GM19043 (cell line): ENCODE measurements at regions not wholly inside any gene's neighbourhood (a gene's known extent, or its start where the extent isn't known, plus 50 kb on each side); places are given as distances from the start of the nearest gene placed in this dataset.

ENCODE experiments used
- ATAC-seq: cut with Tn5 transposase; IDR thresholded peaks from one replicate; pipeline ENCODE4 v1.9.1; 2021; ENCODE audit warnings: low read depth; ENCODE audit not compliant: unreplicated experiment

DNA sequence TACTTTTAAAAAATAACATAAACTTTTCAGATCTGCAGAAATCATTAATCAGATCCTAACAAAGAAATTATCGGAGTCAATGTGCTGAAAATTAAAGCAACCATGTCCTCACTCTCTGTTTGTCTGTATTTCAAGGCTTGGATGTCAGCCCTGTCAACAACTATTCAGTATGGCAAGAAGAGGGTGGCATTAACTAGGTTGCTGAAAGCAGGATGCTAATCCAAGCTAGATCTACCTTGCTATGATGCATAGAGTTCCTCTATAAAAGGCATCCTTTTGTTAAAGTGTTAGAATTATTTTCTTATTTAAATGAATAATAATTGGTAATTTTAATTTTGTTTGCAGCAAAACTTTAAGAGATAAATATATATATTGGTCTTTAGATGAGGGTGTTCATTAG is 800.8 kb downstream of the CDH11 start:
- no peak for ATAC-seq

DNA sequence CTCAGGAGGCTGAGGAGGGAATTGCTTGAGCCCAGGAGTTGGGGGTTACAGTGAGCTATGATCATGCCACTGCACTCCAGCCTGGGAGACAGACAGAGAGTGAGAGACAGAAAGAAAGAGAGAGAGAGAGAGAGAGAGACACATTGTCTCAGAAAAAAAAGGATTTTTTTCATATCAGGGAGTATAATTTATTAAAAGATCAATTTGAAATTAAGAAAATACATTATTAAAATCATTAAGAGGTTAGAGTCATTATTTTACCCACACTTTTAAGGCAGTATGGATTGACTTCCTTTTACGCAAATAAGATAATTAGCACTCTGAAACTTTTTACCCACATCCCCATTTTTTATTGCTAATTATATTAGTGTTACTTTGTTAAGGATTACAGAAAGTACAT is 804.3 kb downstream of the CDH11 start:
- ATAC-seq: no peak

DNA sequence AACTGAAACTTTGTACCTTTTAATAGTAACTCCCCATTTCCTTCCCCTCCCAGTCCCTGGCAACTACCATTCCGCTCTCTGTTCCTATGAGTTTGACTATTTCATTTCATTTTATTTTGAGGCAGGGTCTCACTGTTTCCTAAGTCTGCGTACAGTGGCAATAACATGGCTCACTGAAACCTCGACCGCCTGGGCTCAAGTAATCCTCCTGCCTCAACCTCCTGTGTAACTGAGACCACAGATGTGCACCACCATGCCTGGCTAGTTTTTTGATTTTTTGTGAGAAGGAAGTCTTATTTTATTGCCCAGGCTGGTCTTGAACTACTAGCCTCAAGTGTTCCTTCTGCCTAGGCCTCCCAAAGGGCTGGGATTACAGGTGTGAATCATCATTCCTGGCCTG is 808.1 kb downstream of the CDH11 start:
- no peak for ATAC-seq

DNA sequence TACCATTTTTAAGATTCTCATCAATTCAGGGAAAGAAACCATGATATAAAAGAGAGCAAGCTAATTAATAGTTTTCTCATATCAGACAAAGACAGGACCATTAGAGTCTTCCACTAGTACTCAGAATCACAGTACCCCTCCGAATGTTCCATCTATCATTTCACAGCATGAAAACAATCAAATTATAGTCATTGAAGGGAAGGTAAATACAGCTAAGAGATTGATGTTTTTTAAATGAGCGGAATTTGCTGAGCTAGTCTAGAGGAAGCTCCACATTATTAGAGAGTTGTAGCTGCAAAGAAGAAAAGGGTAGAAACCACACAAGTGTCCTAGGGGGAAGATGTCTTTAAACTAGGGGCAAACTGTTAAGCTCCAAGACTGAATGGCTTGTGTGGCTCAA is 808.9 kb downstream of the CDH11 start:
- ATAC-seq: no peak

DNA sequence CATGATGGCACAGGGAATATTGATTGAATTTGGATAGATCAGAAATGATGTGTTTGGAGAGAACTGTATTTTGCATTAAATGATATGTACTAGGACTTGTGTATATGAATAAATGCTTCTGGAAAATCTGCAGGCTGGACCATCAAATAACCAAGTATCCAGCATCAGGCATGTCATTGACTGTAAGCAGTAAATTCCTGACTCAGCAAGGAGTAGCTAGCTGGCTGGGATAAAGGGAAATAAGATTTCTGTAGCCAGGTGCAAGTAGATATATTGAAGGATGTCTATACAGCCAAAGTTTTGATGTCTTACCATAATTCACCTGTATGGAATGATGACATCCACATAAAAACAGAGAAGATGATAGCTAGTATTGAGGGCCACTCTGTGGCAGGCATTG is 809.6 kb downstream of the CDH11 start:
- no peak for ATAC-seq

DNA sequence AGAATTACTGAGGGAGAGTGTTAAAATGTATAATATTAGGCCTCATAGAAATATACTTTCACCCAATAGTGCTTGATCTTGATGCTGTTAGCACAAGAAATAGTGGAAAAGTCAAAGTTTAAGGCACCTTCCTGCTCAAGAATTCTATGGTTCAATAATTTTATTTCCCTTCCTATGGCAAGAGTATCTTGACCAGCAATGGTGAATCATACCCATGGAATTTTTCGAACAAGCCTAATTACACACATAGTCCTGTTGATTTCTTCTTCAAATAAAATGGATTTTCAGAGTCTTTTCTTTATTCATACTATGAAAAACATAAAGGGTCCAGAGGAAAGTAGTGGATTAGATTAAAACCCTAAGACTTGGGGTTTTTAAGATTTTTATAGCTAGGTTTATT is 810.6 kb downstream of the CDH11 start:
- ATAC-seq: no peak

DNA sequence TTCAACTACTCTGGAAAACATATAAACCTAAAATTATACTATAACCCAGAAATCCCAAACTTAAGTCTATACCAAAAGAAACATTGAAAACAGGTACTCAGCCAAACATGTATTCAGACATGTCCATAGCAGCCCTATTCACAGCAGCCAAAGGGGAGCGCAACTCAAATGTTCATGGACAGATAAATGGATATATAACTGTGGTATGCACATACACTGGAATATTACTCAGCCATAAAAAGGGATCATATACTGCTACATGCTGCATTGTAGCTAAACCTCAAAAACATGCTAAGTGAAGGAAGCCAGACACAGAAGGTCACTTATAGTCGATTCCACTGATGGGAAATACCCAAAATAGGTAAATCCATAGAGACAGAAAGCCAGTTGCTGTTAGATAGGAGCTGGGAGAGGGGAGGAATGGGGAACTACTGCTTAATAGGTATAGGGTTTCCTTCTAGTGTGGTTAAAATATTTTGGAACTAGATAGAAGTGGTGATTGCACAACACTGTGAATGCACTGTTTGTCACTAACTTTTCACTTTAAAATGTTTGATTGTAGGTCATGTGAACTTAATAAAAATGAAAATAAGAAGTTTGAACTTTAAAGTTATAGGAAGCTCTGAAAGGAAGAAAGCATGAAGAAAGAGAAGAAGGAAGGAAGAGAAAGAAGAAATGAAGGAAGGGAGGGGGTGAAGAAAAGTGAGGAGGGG is 812.3 kb downstream of the CDH11 start:
- no peak for ATAC-seq

DNA sequence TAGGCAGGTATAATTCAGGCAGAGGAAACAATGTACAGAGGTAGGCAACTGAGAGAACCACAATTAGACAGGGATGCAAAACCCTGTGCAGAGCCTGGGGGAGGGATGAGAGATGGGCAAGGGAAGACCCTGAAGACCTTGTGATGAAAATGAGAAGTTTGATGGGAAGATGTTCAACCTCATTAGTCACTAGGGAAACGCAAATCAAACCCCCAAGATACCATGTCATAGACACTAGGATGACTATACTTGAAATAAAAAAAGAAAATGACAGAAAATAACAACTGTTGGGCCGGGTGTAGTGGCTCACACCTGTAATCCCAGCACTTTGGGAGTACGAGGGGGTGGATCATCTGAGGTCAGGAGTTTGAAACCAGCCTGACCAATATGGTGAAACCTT is 813.1 kb downstream of the CDH11 start:
- ATAC-seq: no peak

DNA sequence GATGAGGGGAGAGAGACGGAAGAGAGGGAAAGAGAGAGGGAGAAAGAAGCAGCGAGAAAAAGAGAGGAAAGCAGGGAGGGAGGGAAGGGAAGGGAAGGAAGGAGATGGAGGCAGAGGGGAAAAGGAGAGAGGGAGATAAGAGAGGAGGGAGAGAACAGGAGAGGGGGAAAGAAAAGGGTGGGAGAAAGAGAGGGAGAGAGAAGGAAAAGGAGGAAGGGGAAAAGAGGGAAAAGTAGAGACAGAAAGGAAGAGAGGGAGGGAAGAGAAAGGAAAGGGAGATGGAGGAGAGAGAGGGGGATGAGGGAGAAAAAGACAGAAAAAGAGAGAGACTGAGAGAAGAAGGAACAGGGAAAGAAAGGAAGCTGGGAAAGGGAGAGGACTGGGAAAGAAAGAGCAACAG is 814.4 kb downstream of the CDH11 start:
- no peak for ATAC-seq

DNA sequence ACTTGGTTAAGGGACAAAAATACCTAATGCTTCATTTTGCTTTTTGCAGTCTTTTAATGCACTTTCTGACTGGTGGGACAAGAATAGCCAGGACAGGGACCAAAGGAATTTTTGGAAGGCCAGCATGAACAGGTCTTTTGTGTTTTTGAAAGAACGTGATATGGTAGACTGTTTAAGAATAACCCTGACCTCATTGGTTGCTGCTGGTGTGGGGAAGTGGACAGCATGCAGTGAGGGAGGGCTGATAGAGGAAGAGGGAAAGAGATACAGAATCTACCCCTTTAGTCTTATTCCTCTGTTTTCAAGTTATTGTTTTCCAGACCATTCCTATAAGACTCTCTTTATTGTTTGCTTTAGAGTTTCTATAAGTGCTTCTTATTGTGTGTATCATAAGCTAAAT is 816.2 kb downstream of the CDH11 start:
- ATAC-seq: no peak

DNA sequence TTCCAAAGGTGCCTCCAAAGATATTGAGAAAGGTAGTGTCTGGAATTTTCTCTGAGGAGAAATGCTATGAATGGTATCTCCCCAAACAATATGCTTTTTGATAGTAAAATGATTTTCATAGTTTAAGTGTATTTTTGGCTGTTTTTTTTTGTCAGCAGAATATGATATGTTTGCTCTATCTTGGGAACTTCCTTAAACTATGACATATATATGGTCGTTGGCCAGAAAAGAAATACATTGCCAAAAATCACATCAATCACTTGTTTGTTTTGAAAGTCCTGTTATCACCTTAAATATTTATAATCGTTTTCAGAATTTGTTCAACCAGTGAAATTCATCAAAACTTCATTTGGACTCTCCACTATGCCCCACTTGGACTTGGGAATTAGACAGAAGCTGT is 816.9 kb downstream of the CDH11 start:
- ATAC-seq: no peak

DNA sequence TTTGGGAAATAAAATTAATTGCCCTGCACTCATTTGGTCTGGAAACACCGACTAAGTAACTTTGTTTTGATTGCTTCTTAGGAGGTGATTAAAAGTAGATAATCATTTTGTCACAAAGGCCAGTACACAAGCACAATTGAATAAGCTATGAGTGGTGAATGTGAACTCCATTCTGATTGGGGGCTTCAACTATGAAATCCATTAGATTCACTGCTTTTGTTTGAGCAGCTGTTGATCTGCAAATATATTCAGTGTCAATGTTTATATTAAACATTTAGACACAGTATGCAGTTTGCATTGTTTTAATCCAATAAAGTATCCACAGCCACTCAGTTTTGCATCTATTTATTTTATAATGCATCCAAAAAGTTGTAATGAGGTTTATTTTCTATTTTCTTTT is 817.5 kb downstream of the CDH11 start:
- no peak for ATAC-seq

DNA sequence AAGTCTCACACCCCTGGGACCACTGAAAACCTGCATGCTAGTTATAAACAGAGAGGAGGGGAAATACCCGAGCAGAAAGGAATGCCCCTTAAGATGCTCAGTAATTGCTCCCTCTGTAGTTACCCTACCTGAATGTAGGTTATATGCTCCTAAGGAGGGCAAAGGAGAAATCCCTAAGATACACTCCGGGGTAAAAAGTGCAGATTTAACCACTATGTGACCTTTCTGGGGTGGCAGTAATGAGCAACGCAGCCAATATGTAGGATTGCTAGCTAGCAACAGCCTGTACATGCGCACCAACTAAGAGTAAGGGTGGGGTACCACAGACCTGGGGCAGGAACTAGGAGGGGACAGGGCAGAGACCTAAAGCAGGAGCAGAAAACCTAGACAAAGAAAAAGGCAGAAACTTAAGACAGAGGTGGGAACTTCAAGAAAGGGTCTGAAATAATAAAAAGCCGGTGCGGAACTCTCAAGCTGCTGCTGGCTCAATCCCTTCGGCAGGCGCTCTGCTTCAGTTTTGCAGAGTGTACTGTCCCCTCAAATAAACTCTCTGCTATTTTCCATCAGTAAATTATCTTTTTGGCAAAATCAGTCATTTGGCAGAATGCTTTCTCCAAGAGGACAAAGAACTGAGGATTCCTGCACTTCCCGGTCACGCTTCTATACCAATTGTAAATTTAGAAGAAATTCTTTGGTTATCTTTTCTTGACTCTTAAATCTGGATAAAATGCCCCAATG is 823.8 kb downstream of the CDH11 start:
- ATAC-seq: no peak

DNA sequence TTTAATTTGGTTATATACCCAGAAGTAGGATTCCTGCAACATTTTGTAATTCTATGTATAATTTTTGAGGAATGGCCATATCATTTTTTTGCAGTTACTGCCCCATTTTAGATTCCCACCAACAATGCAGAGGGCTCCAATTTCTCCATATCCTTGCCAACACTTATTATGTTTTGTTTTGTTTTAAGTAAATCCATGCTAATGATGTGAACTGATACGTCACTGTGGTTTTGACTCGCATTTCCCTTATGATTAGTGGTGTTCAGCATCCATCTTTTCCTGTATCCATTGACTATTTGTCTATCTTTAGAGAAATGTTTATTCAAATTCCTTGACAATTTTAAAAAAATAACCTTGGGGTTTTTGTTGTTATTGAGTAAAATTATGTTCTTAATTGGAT is 826.4 kb downstream of the CDH11 start:
- no peak for ATAC-seq

DNA sequence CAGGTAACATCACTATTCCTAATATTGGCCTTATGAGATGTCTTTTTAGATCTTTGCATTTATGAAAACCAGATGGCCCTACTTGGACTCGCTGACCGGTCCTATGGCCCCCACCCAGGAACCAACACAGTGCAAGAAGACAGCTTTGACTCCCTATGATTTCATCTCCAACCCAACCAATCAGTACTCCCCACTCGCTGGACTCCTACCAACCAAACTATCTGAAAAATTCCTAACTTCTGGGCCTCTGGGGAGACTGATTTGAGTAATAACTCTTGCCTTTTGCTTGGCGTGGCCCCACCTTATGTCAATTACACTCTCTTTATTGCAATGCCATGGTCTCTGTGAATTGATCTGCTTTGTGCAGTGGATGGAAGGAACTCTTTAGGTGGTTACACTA is 828.9 kb downstream of the CDH11 start:
- ATAC-seq: no peak

DNA sequence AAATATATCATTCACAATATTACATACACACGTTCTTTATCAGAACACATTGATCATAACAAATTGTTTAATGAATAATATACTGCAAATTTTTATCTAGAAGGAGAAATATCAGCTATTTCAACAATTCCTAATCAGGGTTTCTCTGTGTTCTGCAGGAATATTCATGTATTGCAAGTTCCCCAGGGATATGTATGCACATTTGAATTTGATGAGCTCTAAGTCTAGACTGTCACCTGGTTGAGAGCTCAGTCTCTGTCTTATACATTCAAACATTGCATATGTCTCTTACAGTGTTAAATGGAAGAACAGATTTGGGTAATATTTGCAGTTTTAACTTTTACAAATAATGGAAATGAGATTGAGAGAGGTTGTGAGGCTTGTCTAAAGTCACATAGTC is 829.7 kb downstream of the CDH11 start:
- no peak for ATAC-seq

DNA sequence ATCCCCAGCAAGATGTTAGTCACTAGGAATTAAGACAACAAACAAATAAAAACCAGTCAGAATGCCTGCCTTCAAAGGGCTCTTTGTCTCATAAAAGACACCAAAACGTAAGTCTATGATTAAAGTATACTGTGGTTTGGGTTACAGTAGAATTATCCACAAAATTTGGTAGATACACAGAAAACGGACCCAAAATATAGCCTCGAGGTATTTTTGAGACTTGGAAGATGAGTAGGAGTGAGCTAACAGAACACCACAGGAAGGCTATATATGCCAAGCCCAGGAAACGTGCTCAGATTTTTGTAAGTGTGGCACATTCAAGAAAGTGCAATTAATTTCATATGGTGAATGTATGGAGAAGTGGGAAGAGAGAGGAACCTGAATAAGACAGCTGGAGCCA is 831.4 kb downstream of the CDH11 start:
- ATAC-seq: no peak

DNA sequence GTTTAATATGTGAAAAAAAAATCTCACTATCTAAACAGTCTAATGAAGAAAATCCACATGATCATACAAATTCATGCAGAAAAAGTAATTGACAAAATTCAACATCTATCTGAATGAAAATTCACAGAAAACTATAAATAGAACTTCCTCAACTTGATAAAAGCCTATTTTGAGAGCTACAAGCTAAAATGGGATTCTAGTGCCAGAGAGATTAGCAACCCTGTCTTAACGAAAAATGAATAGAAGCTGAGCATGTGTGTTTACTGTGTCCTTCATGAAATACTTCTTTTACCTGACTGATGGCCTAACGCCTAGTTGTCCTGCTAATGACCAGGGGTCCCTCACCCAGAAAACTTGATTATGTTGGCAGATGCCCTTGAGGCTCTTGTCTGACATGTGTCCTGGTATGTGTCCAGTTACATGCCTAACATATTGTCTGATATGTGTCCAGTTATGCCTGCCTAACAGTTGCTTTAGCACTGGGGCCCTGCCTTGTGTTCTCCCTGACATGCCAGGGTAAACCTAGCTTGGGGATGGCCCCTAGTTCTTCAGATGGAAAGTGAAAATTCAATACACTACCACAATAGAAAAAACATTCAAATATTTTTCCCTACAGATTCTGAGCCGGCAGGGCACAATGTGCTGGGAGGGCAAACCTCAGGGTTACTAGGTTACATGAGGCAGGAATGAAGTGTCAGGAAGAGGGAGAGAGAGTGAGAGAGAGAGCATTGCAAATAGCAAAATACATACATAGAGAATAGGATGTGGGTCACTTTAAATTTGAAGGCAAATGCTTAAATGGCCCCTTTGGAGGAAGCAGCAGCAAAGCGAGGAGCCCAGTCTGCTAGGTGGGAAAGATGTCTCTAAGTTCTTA is 834.0 kb downstream of the CDH11 start:
- ATAC-seq: no peak

DNA sequence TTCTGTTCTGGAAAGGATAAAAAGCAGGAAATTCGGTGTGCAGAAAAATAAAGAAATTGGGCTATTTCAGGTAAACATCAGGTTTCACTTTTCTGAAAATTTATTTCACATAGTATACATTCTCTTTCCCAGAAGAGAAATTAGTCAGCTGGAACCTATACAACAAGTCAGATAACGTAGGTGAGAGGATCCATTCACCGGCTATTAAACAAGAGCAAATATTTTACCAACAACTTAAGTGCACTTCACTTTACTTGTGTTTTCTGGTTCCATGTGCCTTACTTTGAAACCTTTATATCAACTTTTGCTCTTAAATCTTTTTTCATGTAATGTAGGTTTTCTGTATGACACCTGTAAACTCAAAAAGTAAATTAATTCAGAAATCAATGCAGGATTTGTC is 839.7 kb downstream of the CDH11 start:
- ATAC-seq: no peak

DNA sequence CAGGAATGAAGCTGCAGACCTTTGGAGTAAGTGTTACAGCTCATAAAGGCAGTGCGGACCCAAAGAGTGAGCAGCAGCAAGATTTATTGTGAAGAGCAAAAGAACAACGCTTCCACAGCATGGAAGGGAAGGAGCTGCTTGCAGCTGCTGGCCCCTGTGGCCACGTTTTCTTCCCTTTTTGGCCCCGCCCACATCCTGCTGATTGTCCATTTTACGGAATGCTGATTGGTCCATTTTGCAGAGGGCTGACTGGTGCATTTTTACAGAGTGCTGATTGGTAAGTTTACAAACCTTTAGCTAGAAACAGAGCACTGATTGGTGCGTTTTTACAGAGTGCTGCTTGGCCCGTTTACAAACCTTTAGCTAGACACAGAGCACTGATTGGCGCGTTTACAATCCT is 841.5 kb downstream of the CDH11 start:
- no peak for ATAC-seq

DNA sequence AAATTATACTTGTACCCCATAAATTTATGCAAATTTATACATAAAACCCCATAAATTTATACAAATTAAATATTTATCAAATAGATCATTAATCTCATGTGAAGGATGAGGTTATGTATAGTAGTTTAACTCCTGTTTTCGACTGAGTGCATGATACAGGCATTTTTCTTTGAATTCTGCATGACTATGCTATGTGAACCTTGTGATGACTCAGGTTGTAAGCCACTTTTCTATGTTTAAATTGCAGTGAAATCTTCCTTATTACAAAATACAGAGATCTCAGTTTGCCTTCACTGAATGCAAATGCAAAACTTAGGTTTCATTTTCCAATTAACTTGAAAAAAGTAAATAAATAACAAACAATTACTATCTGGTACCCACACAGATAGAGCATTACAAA is 843.7 kb downstream of the CDH11 start:
- ATAC-seq: no peak

DNA sequence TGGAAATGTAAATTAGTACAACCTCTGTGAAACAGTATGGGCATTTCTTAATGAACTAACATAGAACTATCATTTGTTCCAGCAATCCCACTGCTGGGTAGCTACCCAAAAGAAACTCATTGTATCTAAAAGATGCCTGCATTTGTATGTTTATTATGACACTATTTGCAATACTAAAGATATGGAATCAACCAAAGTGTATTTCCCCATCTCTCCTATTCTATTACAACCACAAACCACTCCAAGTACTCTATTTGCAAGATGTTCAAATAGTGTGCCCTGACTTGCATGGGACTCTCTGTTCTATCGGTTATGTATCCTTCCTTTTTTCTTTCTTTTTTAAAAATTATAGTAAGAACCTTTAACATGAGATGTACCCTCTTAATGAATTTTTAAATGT is 845.2 kb downstream of the CDH11 start:
- no peak for ATAC-seq
